Fibroblast of peridontal ligament (primary cell): ENCODE measurements at regions not wholly inside any gene's neighbourhood (a gene's known extent, or its start where the extent isn't known, plus 50 kb on each side); places are given as distances from the start of the nearest gene placed in this dataset.

Experiments
- DNase-seq: peaks from one replicate; pipeline ENCODE4 v3.0.0-alpha.2; 2010; ENCODE audit errors: extremely low read depth

DNA sequence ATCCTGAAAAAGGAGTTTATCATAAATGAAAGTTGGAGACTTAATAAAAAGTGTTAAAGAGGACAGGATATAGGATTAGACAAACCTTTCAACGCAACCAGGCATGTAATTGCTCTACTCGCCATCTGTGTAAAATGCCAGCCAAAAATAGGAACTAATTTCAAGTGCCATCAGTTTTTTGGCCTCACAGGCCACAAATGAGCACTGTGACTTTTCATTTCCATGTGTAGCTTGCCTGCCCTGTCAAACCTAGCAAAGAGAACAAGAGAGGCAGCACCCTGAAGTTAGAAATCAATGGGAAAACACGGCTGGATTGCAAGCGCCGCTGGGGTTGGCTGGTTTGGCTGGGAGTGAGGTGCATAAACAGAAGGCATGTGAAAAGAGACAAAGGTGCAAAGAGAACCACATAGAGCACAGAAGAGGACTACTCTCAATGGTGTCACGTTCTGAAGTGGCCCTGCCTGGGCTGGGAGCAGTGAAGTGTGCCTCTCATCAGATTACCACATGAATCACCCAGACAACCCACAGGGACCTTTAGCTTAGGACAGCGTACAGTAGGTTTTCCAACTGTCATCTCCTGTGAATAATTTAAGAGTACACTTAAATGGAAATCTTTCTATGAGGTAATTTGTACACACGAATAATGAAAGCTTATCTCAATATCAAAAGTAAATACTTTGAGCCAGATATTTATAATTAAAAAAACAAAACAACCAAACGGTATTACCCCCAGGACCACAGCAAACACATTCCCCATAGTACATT, 78.0 kb upstream of the NHSL1 start:
- no peak for DNase-seq

DNA sequence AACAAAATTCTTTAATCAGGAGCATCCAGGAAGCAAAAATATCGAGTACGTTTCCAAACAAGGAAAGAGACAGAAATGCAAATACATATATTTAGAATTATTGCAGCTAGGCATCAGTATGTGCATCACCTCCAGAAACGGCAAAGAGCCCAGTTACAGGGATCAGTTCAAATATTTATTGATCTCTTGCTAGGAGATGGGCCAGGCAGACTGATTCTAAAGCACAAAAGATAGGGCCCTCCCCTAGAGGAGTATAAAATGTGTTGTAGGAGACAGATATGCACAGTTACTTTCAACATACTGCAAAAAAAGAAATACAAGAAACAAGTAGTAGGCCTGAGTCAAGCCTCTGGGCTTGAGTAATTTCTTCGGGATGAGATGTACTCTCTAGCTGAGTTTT, 80.7 kb upstream of the NHSL1 start:
- no peak for DNase-seq

DNA sequence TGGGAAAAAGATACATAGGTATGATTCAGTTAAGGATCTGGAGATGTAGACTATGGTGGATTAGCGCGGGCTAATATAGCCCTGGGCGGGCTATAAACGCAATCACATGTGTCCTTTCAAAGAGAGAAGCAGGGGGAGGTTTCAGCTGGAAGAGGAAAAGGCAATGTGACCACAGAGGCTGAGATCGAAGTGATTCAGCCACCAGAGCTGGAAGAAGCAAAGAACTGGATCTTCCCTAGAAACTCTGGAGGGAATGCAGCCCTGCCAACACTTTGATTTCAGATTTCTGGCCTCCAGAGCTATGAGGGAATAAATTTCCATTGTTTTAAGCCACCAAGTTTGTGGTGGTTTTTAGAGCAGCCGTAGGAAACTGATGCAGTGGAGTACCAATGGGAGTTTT, 81.5 kb upstream of the NHSL1 start:
- DNase-seq: peak; percentile 50

DNA sequence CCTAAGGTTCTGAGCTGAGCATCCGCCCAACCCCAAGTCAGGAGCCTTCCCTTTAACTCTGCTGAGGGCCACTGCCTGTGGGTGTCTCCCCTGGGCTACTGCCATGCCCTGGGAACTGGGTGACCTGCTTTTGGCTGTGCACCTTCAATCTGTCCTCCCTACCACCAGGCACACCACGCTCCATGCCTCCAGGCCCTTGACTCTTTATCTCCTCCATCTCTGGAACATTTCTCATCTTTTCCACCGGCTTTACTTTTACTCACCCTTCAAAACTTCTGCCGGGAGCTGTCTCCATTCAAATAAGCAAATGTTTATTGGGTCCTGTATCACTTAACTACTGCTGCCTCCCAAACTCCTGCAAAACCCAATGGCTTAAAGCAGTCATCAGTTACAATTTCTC, 83.3 kb upstream of the NHSL1 start:
- DNase-seq: no peak

DNA sequence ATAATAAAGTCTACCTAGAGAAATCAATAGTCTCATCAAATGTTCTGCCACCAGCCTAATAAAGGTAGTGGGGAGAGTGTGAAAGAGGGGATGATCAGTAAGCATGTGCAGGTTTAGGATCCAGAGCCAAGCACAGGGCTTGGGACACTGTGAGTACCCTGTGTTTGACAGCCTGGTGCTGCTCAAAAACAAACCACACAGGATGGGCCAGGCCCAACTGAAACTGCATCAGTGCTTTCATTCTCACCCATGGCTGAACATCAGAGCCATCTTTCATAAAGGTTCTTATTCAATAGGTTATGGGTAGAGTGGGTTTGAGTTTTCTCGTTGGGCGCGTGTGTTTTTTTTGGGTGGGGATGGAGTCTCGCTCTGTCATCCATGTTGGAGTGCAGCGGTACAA, 87.3 kb upstream of the NHSL1 start:
- DNase-seq: no peak

DNA sequence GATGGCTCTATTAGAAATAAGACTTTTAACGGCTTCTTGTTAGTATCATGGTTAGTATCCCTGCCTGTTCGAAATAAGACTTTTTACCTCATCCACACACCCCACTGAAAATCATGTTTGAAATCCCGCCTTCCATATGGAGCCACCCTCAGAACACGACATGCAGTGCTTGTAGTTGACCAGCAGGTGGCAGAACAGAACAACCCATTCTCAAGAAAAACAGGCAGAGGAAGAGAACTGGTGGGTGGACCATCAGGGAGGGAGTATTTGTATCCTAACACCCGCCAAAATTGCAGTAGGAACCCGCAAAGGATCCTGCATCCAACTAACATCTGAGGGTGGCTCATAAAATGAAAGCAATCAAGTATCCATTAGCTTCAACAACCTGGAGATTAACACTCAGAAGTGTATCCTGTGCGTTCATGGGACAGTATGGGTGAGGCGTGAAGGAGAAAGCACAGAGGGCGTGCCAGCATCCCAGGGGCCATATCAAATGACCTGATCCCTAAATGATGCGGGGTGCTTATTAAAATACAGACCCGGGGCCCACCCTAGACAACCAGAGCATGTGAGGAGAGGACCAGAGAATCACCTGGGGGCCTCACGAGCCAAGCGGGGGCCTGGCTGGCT, 89.6 kb upstream of the NHSL1 start:
- peak; percentile 91 for DNase-seq

DNA sequence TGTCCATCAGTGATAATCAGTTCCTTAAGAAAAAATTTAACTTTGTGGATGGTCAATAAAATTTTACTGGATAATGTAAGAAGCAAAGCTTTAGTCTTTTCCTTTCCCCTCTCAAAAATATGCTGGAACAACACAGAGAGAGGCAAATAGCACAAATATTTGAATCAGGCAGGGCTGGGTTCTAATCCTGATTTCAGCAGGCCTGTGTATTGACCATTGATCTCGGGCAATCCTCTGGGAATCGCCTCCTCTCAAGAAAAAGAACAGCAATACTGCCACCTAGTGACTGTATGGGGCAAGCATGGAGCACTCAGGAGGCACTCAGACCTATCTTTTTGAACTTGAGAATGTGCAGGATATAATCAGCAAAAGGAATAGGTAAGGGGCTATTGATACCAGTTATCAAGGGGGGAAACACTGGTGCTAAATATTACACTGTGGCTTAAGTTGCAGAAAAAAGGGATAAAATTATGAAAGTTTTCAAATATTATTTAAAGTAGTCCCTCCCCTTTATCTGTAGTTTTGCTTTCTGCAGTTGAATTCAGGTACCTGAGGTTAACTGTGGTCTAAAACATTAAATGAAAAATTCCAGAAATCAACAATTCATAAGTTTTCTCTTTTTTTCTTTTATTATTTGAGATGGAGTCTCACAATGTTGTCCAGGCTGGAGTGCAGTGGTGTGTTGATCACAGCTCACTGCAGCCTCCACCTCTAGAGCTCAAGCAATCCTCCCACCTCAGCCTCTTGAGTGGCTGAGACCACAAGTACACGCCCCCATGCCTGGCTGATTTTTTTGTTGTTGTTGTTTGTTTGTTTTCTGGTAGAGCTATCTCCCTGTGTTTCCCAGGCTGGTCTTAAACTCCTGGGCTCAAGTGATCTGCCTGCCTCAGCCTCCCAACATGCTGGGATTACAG, 91.8 kb upstream of the NHSL1 start:
- peak; percentile 89 for DNase-seq

DNA sequence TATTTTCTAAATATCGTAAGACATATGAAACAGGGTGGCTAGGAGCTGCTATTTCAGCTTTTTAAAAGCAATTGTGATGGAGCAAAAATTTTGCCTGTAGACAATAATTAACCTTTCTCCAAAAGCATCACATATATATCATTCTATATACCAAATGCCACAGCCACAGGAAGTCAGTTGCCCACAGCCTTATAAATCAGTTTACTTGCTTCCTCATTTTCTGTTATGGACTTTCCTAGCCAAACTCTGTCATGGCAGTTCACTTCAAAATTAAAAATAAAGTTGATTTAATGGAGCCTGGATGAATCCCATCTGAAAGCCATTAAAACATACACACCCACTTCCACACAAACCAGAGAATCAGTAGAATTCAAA, 93.4 kb upstream of the NHSL1 start:
- no peak for DNase-seq

DNA sequence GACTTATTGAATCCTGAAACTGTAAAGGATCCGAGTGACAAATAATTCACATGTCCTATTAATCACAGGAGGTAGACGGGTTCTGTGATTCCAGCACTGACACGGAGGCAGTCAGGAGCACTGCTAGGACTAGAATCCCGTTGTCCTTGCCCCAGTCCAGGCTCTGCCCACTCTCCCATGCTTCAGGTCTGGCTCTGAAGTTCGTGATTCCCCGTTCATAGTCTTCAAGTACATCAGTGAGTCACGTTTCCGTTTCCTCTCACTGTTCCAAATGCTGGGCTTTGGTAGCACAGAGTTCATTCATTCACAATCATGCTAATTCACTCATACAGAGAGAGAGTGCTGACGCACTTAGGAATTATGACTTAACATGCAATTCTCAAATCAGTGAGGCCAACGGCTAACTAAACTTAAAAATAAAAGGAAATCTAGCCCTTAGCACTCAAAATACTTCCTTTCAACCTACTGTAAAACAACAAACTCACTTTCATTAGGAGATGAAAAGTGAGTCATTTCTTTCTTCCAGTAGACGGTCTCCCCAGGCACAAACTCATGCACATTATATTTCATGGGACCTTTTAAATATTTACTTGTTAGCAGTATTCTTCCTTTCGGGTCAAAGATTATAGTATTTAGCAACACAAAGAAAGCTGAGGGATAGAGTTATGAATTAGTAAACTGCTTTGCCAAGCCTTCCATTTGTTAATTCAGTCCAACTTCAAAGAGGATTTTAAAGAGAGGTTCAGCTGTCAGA, 94.0 kb upstream of the NHSL1 start:
- peak; percentile 99 for DNase-seq

DNA sequence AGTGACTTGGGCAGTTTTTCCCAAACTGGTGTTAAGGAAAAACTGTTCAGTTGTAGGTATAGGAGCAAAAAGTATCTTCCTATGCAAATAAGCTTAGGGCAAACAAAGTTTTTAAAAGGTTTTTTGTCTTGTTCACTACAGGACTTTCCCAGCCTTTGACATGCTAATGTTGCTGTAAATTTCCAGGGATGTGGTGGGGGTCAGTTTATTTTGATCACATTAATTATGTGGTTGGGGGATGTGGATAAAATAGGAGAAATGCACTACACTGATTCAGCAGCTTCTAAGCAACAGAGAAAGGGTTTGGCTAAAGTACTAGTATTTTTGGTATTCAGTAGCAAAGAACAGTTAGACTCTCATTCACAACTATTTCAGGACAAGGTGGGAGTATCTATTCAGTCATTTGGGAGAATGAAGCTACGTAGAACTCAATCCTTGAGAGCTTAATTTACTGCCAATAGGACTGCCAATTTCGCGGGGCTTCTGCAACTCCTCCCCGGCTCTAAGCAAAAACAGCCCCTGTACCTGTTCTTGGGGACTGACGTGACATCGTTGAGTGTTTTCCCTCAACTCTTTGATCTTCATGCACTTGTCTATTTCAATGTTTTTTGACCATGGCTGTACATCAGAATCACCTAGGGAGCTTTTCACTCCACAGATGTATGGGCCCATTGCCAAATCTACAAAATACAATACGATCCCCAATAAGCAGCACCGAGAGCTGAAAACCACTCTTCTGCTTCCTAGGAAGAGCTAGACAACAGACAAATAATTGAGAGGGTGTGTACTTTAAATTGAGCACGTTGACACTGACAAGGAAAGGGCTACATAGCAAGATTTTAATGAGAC, 94.8 kb upstream of the NHSL1 start:
- DNase-seq: no peak

DNA sequence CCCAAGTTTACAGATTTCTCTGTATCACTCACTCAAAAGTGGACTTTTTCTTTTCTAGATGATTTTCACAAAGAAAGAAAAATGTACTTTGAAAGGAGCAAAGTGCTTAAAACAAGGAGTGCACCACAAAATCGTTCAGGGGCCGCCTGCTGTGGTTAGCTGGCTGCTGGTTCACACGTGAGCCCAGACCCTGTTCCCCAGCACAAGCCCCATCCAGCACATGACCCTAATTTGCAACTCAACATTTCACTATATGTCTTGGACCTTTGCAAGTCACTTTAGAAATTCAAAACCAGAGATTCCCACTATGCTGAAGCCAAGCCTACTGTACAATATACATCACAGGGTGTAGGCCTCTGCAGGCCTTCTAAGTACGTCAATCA, 95.5 kb upstream of the NHSL1 start:
- DNase-seq: no peak

DNA sequence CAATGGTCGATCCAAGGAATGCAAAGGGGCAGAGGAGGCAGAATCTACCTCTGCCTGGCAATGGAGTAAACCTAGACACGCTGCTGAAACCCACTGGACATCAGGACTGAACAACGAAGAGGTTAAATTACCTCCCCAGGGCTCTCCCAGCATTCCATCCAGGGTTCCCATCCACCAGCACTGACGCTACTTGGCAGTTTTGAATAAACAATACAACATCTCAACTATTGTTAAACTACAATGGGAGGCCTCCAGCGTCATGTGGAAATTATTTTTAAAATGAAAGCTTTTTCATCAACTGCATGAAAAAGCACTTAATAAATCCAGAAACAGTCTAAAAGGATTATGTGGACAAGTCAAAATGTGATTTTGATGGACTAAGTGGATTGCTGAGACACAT, 96.8 kb upstream of the NHSL1 start:
- no peak for DNase-seq

DNA sequence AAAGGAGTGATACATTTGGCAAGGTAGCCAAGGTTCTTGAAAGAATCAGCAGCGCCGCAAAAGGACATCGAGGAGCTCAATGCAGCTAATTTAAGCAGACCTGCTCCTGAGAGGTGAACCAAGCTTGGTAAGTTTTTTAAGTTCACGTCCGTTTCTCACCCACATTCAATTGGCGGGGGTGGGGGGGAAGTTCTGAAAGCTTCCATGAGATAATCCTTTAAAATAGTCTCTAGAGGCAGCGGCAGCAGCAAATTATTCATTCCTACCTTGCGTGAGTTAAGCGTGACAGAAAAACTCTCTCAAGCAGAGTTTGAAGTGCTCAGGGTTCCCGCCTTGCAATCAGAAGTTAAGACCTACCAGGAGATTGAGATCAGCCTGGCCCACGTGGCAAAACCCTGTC, 97.3 kb upstream of the NHSL1 start:
- no peak for DNase-seq

DNA sequence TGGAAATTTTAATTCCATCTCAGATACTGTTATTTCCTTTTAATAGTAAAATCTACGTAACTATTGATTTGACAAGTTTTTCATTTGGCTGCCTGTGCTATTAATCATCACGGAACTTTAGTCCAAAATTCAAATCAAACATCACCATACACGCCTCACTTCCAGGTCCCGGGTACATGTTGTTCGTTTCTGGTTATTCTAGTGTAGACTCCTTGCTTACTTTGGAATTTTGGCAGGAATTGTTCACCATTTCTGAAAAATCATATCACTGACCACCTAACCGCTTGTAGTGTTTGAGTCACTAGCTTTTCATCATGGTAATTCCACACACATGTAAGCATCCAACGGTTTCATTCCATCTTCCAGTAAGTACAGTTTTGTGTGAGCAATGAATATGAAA, 98.0 kb upstream of the NHSL1 start:
- peak; percentile 81 for DNase-seq

DNA sequence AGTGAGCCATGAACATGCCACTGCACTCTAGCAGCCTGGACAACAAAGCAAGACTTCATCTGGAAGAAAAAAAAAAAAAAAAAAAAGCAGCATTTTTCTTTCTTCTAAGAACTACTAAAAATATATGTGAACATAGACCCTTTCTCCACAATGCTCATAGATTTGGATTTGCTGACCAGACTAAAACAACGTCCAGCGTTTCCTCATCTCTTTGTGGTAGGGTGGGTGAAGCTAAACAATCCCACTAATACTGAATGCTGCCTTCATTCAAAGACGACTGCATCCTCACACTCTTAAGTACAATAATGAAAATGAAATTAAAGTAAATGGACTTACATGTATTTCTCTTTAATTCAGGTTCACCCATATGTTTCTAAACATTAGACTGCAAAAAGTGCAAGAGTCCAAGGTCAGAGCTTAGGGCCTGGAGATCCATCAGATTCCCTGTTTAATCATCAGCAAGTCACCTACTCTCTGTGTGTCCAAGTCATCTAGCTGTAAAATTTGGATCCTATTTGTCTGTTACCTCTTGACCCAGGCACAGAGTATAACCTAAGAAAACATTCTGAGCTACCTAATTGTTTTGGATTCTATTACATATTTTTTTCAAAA, 99.4 kb upstream of the NHSL1 start:
- no peak for DNase-seq

DNA sequence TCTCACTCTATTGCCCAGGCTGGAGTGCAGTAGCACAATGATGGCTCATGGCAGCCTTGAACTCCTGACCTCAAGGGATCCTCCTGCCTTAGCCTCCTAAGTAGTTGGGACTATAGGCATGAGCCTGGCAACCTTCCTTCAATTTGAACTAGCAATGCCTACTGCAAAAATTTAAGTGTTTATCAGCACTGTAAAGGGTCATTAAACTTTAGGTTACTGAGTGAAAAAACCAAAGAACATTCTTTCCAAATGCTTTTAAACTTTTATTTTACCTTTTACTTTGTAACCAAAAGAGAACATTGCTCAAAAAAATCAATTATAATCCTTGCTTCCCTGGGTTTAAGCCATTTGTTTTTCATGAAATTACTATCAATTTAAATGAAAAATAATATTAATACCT, 101.0 kb upstream of the NHSL1 start:
- no peak for DNase-seq

DNA sequence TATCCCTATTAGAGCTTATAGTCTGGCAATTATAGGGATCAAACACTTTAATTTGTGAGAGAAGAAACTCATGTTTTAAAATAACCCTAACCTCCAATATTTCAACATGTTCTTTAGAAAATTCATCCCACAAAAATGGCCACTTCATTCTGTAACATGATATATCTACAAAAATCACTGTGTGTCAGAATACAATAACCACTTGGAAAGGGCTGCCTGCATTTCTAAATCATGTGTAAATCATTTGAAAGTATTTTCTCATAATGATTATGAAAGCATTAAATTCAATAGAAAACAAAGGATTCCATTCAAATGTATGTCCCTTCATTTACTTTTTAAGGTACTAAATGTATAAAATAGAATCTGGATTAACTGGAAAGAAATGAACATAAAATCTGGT, 101.4 kb upstream of the NHSL1 start:
- DNase-seq: peak; percentile 92

DNA sequence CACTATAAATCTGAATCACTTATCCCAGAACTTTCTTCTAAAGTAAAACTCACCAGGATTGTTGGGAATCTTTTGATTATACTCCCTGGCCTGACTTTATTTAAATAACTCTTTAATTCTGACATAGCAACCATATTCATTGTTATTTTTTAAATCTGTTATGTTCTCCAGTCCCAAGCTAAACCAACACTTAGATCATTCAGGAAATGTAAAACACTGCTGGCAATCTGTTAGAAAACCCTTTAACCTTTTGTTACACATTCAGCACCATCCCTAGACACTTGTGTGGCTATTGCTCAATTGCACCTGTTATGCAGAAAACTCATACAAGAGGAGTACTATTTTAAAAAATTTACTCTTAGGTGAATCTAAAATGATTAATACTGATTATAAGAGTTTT, 101.8 kb upstream of the NHSL1 start:
- DNase-seq: peak; percentile 68

DNA sequence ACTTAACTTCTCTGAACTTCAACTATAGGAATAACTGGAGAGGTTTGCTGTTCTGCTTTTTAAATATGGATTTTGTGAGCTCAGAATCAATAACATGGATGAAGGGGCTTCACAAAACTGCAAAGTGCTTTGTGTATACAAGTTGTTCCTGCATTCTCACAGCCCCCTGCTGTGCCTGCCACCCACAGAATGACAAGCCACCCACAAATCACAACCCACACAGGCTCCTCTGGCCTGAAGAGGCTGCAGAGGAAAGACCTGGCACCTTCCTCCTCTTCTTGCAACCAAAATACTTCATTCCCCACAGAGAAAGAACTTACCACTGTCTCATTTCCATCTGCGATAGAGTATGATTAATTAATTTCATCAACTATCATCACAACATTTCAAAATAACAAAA, 106.7 kb upstream of the NHSL1 start:
- no peak for DNase-seq
